T-helper 2 cell treated with Interferon-gamma antibody and Interleukin-4, amounts not matched to agents 100 ng/mL and 5 ng/mL, for 36 hours (primary cell): ENCODE measurements at regions not wholly inside any gene's neighbourhood (a gene's known extent, or its start where the extent isn't known, plus 50 kb on each side); places are given as distances from the start of the nearest gene placed in this dataset.

ENCODE experiments used
- intact Hi-C: fragments of 100-400 bp; cut with micrococcal nuclease; formaldehyde crosslinking; loops from one replicate; pipeline ENCODE4 v1.15.1; 2023

DNA sequence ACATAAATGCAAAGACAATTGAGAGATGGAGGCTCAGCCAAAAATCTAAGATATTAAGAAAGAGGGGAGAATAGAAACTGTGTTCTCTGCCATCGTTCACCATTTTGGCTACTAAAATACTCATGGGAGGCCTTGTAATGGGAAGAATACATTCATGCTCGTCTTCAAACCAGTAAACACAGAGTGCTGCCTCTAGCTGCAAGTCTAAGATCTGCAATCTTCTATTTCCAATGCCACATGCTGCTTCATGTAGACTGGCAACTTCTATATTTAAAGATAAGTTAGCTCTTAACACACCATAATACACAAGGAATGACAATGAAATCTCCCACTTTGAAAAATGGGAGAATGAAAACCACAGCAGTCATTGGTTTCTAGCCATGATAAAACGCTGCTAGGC lies 387.3 kb downstream of the HS3ST3B1 start:
- intact Hi-C loops = no loop called here

- intact Hi-C loops = loop anchor here (10.0 kb wide), 1 partner anchor 1208 kb away; no protein-coding TSS in a partner anchor
Observed at GRCh38 chr17:14672830-14673229, 371.9 kb downstream of the HS3ST3B1 start.

DNA sequence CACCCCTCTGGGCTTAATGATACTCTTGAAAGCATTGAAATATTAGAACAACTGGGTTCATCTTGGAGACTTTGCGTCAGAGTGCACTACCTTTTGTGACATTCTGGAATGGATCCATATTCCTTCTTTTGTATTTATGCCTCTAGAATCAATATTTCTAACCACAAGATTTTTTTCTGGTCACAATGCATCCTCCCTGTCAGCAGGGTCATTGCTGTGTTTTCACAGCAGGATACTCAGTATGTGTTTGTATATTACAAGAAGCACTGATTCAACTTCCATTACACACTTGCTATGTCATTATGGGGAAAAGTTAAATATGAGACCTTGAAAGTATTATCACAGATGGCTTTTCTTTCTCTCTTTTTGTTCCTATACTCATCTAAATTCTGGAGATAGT lies 370.0 kb downstream of the HS3ST3B1 start:
- intact Hi-C loops = loop anchor here (10.0 kb wide), 1 partner anchor 1206 kb away; no protein-coding TSS in a partner anchor

DNA sequence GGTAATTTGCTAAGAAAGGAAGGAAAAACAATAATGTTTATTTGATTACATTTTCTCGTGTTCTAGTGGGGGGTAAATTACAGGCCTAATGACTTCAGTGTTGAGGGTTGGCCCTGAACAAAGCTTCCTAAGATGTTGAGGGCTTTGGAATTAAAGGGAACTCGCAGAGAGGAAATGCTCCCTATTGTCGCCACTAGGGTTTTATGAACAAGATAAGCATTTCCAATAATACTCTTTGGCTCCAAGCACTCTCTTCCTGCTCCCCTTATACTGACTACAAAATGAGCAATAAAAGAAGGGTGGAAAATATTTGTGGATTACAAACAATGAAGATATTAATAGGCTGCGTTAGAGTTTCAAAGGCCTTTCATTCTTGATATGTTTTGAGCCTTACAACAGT lies 363.6 kb downstream of the HS3ST3B1 start:
- intact Hi-C loops = no loop called here

- intact Hi-C loops = no loop called here
Observed at GRCh38 chr17:14641117-14641516, 340.2 kb downstream of the HS3ST3B1 start.

DNA sequence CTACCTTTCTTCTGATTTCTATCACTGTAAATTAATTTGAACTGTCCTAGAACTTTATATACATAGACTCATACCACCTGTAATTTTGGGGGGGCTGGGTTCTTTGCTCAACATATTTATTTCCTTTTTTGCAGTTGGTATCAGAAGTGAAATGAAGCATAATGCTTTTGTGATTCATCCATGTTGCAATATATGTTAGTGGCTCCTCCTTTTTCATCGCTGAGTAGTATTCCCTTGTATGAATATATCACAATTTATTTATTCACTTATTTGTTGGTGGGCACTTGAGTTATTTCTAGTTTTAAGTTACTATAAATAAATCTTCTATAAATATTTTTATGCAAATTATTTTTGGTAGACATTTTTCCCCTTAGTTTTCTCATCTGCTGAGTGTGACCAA lies 336.4 kb downstream of the HS3ST3B1 start:
- intact Hi-C loops = no loop called here

GRCh38 chr17:14630621-14631020 lies 329.7 kb downstream of the HS3ST3B1 start:
- intact Hi-C loops = no loop called here

DNA sequence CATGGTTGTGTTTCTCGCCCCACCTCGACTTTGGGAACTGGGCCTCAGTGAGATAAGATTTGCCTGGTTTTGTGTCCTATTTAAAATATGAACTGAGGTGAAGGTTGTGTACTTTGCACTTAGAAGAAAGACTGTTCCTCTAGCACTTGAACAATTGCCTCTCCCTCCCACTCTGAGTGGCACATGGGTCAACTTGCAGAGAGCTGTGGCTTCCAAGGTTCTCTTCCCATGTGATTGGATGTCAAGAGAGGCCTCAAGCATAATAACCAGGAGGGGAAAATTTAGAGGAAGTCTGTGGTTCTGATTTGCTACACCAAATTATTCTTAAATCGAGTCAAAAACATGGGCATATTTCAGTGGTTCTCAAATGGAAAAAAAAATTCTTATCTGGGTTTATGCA lies 329.2 kb downstream of the HS3ST3B1 start:
- intact Hi-C loops = no loop called here

DNA sequence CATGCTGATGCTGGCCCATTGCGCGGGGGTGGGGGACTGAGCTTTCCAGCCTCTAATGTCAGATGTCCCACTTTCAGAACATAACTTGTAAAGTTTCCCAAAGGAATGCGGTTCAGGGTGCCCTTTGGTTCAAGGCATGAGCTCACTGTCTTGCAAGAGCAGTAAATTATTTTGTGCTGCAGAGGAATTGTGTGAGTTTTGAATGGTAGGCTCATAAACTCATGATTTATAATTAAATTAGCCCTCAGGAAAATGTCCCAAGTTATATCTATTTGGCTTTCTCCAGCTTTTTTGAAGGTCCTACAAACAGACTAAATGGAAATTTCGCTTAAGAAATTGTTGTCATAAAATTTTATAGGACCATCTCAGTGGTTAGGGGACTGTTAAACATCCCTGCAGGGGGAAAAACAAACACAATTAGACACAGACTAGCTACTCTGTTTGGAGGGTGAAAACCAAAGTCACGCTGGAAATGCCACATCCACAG lies 321.8 kb downstream of the HS3ST3B1 start:
- intact Hi-C loops = no loop called here

- intact Hi-C loops = no loop called here
Observed at GRCh38 chr17:14621826-14622614, 321.1 kb downstream of the HS3ST3B1 start.

DNA sequence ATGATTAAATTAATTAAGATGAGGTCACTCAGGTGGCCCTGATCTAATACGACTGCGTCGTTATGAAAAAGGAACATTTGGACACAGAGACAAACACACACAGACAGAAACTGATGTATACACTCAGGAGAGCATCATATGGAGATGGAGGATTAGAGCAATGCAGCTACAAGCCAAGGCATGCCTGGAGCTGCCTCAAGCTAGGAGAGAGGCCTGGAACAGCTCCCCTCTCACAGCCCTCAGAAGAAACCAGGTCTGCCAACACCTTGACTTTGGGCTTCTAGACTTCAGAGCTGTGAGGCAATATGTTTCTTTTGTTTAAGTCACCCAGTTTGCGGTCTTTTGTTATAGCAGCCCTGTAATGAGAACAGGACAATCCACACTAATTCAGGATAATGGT lies 318.9 kb downstream of the HS3ST3B1 start:
- intact Hi-C loops = no loop called here

GRCh38 chr17:14616528-14616927 lies 315.6 kb downstream of the HS3ST3B1 start:
- intact Hi-C loops = no loop called here

GRCh38 chr17:14605267-14605599 lies 304.4 kb downstream of the HS3ST3B1 start:
- intact Hi-C loops = no loop called here

DNA sequence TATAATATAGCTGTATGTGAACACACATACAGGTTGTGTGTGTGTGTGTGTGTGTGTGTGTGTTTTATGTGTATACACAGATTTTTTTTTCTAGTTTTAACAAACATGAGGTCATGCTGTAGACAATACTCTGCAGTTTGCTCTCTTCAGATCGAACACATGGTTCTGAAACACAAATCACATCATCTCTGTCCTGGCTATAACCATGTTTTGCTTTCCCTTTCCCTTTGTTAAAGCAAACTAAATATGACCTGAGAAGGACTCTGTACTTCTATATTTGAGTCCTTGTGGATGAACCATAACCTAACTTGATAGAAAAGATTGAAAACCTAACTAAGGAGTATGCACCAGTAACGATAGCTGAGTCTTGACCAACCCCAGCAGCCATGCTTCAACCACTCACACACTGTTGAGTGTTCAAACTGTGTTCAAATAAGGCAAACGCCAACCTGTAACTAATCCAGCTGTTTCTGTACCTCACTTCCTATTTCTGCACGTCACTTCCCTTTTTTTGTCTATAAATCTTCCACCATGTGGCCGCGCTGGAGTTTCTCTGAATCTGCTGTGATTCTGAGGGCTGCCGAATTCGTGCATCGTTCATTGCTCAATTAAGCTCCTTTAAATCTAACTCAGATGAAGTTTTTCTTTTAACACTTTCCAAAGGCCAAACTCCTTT lies 303.8 kb downstream of the HS3ST3B1 start:
- intact Hi-C loops = no loop called here

DNA sequence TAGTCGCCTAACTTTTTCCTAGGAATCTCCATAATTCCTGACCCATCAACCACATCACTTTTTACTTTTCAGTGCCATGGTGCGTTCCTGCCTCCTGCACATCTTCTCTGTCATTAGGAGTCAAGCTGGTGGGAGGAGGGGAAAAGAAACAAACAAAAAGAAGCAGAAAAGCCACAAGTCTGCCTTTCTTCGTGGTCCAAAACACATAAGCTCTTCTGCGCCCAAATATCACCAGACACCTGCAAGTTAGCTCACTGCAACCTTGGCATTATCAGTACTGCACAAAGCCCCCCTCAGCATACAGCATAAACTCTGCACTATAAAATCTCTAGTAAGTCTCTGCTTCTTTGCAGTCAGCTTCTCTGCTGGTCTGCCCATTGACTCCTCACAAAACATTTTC lies 295.3 kb downstream of the HS3ST3B1 start:
- intact Hi-C loops = no loop called here

DNA sequence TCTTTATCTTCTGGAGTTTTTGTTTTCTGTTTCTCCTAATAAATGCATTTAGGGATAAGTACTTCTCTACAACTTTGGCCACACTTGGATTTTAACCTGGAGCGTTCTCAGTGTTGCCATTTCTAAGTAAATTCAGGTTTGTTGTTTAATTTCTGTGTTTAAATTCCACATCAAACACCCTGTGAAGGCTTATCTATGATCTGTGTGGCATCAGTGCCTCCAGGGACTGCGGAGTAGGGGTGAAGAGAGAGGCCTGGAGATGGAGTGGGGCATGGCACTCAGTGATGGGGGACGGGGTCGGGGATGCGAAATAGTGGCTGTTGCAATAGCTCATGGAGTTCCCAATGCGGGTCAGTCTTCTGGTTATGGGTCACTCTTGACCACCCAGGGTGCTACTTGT lies 294.8 kb downstream of the HS3ST3B1 start:
- intact Hi-C loops = no loop called here

- intact Hi-C loops = no loop called here
Observed at GRCh38 chr17:14594690-14595089, 293.8 kb downstream of the HS3ST3B1 start.

DNA sequence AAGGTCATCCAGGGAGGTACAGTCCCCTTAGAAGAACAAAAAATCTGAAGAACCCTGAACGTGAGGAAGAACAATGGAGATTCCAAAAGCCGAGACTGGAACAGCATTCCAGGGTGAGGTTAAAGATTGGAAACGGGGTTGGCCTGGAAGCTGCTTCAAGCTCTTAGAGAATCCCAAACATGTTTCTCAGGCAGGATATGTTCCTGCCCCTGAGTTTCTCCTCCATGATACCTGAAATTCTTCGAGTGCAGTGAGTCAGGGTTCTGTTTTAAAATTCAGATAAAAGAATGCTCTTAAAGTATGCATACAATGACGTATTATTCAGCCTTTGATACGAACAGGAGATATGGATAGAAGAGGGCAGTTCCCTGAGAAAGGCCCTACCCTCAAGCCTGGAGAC lies 293.1 kb downstream of the HS3ST3B1 start:
- intact Hi-C loops = no loop called here

GRCh38 chr17:14590459-14591250 lies 289.8 kb downstream of the HS3ST3B1 start:
- intact Hi-C loops = no loop called here

GRCh38 chr17:14585099-14585498 lies 284.2 kb downstream of the HS3ST3B1 start:
- intact Hi-C loops = no loop called here

GRCh38 chr17:14582996-14583395 lies 282.1 kb downstream of the HS3ST3B1 start:
- intact Hi-C loops = no loop called here
